Brain microvascular endothelial cell (primary cell): ENCODE measurements at regions not wholly inside any gene's neighbourhood (a gene's known extent, or its start where the extent isn't known, plus 50 kb on each side); places are given as distances from the start of the nearest gene placed in this dataset.

Source experiments
- DNase-seq: peaks from one replicate; pipeline ENCODE4 v3.0.0-alpha.2; 2020
- H3K27ac ChIP-seq: fragments of 250-450 bp; sonication (Bioruptor Pico); 2 replicates; pipeline ENCODE4 v1.5.1; 2020; ENCODE audit warnings: mild to moderate bottlenecking, moderate library complexity
- H3K27me3 ChIP-seq: fragments of 250-450 bp; sonication (Bioruptor Pico); replicated peaks from 2 replicates; pipeline ENCODE4 v1.5.1; 2020; ENCODE audit warnings: mild to moderate bottlenecking
- H3K36me3 ChIP-seq: fragments of 250-450 bp; sonication (Bioruptor Pico); replicated peaks from 2 replicates; pipeline ENCODE4 v1.5.1; 2020; ENCODE audit warnings: mild to moderate bottlenecking
- H3K4me3 ChIP-seq: 2 replicates; pipeline ENCODE4 v1.5.1; 2011; ENCODE audit warnings: low read depth, mild to moderate bottlenecking, control low read depth, low read length, moderate library complexity
- in situ Hi-C: cut with HindIII; loops from 2 replicates; pipeline ENCODE4 v1.10.0; 2017; ENCODE audit warnings: low sequenced_read_pairs, low pct_ligation_motif_present
- TF ChIP-seq, protein P1 (sequence below): IDR thresholded peaks from 2 replicates; pipeline ENCODE4 v1.5.1; 2011; ENCODE audit warnings: low read depth, mild to moderate bottlenecking, moderate library complexity, low read length, control low read depth, inconsistent platforms; ENCODE audit errors: missing control alignments

DNA sequence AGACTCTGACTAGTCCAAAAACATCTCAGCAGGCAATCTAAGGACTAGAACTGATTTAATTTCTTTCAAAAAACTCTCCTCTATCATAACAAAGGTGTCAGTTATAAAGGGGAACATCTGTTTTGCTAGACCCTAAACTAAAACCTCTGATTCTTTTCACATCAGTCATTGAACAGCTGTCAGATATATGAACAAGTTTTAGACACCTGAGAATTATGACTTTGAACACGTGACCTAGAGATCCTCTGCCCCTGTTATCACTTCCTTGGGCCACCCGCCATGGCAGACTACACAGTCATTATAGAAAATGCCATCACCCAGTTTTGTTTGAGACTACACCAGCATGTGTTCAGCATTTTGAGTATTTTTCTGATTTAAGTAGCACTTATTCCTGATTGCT is 282.3 kb upstream of the TBL1XR1 start:
- Histone ChIP-seq H3K27me3 (no peaks in the 10 kb centered on the region), H3K27ac (no peak overlapping the region), H3K36me3 (no peaks in the 10 kb centered on the region), H3K4me3 (no peak overlapping the region)
- in situ Hi-C loops, result no loop called here
- TF ChIP-seq, protein P1, sequence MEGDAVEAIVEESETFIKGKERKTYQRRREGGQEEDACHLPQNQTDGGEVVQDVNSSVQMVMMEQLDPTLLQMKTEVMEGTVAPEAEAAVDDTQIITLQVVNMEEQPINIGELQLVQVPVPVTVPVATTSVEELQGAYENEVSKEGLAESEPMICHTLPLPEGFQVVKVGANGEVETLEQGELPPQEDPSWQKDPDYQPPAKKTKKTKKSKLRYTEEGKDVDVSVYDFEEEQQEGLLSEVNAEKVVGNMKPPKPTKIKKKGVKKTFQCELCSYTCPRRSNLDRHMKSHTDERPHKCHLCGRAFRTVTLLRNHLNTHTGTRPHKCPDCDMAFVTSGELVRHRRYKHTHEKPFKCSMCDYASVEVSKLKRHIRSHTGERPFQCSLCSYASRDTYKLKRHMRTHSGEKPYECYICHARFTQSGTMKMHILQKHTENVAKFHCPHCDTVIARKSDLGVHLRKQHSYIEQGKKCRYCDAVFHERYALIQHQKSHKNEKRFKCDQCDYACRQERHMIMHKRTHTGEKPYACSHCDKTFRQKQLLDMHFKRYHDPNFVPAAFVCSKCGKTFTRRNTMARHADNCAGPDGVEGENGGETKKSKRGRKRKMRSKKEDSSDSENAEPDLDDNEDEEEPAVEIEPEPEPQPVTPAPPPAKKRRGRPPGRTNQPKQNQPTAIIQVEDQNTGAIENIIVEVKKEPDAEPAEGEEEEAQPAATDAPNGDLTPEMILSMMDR, result no peak
- DNase-seq, result no peak

DNA sequence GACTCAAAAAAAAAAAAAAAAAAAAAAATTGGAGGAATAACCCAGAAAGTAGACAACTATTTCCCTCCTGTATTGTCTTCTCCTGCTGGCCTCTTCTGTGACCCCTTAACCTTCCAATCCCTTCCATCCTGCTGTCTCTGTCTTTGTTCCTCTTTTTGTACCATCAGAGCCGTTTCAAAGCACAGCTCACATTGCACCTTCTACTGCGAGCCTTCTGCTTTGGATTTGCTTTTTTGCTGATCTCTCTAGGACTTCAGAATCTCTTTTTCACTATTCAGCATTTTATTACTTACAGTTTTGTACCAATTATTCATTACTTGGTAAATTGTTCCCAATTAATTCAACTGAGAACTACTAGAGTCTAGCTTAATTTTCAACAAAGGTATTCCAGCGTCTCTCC is 284.0 kb upstream of the TBL1XR1 start:
- Histone ChIP-seq H3K27ac (no peak overlapping the region), H3K4me3 (no peak overlapping the region), H3K27me3 (no peaks in the 10 kb centered on the region), H3K36me3 (no peaks in the 10 kb centered on the region)
- in situ Hi-C loops, result no loop called here
- TF ChIP-seq, protein P1, result no peak
- no peak for DNase-seq

DNA sequence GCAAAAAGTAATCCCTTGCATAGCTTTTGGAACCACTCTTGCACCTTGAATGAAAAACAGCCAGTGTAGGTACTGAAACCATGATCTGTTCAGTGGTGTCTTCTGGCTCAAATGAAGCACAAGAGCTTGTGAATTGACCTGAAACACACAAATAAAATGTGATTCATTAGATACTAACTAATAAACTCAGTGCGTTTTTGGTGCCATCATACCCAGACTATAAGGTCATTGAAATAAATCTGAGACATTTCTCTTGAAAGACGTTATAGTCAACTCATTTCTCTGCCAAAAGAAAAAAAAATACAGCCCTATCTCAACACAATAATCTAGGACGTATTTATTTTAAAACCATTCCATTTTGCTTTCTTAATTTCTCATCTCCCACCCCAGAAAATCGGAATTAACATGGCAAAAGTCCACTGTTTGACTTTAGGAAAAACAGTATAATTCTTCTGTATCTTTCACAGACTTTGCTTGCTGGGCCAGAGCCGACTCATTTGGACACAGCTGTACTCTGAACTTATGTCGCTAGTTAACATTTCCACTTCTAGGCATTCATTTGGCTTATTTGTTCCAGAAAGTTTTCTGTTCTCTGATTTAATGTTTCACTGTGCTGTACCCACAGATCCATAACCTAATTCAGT is 284.9 kb upstream of the TBL1XR1 start:
- H3K36me3 ChIP-seq, result no peaks in the 10 kb centered on the region
- TF ChIP-seq, protein P1, result no peak
- no peak overlapping the region for H3K4me3 ChIP-seq
- H3K27ac ChIP-seq, result no peak overlapping the region
- in situ Hi-C loops, result no loop called here
- no peaks in the 10 kb centered on the region for H3K27me3 ChIP-seq
- DNase-seq, result no peak

DNA sequence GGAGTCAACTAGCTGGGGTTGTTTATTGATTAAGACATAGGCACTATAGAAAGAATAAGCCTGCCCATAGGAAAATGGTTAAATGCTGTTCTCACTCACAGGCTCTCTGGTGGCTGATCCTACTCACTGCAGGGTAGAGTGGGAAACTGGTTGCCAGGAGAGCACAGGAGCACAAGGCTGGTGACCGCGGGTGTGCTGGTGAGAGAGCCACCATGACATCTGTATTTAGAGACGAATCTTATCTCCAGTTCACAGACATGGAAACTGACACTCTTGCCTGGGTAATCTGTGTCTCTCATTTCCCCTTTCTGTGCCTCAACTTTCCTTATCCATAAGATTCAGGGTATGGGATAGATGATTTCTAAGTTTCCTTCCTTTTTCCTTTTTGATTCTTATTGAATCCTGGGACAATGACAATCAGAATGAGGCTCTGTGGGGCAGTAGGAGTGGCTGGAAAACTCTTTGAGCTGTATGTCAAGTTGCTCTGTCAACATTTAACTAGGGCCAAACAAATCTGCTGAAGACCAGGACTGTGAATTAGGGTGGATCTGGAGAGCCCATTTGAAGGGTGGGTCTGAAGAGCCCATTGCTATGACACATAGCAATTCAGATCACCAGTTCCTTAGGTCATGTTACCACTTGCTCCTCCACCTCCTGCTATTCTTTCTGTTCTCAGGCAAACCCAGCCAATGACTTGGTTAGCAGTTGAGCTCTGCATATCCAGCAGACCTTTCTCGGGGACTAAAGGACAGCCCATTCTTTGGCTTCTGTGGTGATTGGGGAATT is 286.1 kb upstream of the TBL1XR1 start:
- Histone ChIP-seq H3K36me3 (no peaks in the 10 kb centered on the region), H3K27ac (no peak overlapping the region), H3K27me3 (no peaks in the 10 kb centered on the region), H3K4me3 (no peak overlapping the region)
- TF ChIP-seq, protein P1, result peak; percentile 58
- no peak for DNase-seq
- in situ Hi-C loops, result no loop called here

- in situ Hi-C loops, result no loop called here
- H3K27ac ChIP-seq, result no peak overlapping the region
These were observed 286.9 kb upstream of the TBL1XR1 start for GRCh38 chr3:177484206-177484605.

More at GRCh38 chr3:177484206-177484605, 286.9 kb upstream of the TBL1XR1 start:
- DNase-seq, result no peak
- Histone ChIP-seq H3K4me3 (no peak overlapping the region), H3K36me3 (no peaks in the 10 kb centered on the region), H3K27me3 (no peaks in the 10 kb centered on the region)
- TF ChIP-seq, protein P1, result no peak
